ENCODE measurements at regions not wholly inside any gene's neighbourhood (a gene's known extent, or its start where the extent isn't known, plus 50 kb on each side); places are given as distances from the start of the nearest gene placed in this dataset.

GRCh38 chr1:243946253-243946652, 96.2 kb upstream of the AKT3 start:
- H3K27ac ChIP-seq: no peak overlapping the region
- no peak overlapping the region for H3K4me3 ChIP-seq
- no peaks in the 10 kb centered on the region for H3K36me3 ChIP-seq
- no peaks in the 10 kb centered on the region for H3K4me1 ChIP-seq
- no peaks in the 10 kb centered on the region for H3K27me3 ChIP-seq
- DNase-seq (no peak), FAIRE-seq (no peak), ATAC-seq (no peak)
- WGBS, 2 donors: 75 to 77% methylated on average over 7 of the region's 7 CpGs
- no peaks in the 10 kb centered on the region for H3K9me3 ChIP-seq
- TF ChIP-seq CTCF (IDR thresholded peaks at IDR 0.05): no peak
- intact Hi-C loops (cut with DNase I): no loop called here

- Histone ChIP-seq H3K9me3 (no peaks in the 10 kb centered on the region), H3K4me1 (no peaks in the 10 kb centered on the region), H3K4me3 (no peak overlapping the region), H3K27me3 (no peaks in the 10 kb centered on the region), H3K36me3 (no peaks in the 10 kb centered on the region), H3K27ac (no peak overlapping the region)
- ATAC-seq (no peak), FAIRE-seq (no peak), DNase-seq (no peak)
- intact Hi-C loops (cut with DNase I): no loop called here
- WGBS, 2 donors: 91 to 92% methylated on average over 5 of the region's 5 CpGs
- no peak for TF ChIP-seq CTCF (IDR thresholded peaks at IDR 0.05)
Observed at GRCh38 chr1:243945727-243946126, 95.7 kb upstream of the AKT3 start.

- FAIRE-seq (no peak), DNase-seq (peak in 1 of 6 donors; percentile 16)
- no peak overlapping the region for H3K4me3 ChIP-seq
Observed at GRCh38 chr1:243944429-243945160, 94.6 kb upstream of the AKT3 start.

DNA sequence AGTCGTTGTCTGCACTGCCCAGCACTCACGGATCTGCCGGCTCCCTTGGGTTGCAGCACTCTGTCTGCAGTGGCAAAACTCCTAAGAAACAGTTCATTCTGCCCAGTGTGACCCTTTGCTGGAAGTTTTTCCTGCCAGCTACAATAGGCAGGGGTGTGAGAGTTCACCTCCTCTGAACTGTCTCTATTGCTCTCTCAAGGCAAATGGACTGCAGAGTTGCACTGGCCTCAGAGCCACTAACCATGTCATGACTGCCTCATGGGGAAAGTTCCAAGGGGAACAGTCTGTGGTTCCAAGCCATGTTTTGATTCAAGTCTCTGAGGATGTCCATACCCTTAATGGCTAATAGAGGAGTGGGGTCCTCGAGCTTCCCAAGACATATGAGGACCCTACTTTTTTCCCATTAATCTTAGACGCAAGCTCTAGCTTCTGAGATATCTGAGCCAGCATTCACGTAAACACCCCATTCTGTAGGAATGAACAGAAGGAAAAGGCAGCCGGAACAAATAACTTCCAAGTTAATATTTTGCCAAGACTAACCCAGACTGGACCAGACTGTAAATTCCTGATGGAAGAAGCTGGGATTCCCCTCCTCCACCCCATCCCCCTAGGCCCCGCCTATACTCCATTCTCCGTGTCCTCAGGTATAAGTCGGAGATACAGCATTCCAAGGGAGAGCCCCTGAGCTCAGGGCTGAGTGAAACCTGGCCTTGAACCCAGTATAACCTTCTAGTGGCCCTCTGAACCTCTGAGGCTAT, 93.8 kb upstream of the AKT3 start:
- ATAC-seq: peak; percentile 40 to 90 (median 68)
- no peak for TF ChIP-seq CTCF (IDR thresholded peaks at IDR 0.05)
- intact Hi-C loops (cut with DNase I): no loop called here

More at GRCh38 chr1:243944429-243945160, 94.6 kb upstream of the AKT3 start:
- Histone ChIP-seq H3K27ac (peak overlapping the region in 1 of 4 donors; percentile 8), H3K4me1 (no peaks in the 10 kb centered on the region), H3K9me3 (no peaks in the 10 kb centered on the region), H3K36me3 (no peaks in the 10 kb centered on the region), H3K27me3 (no peaks in the 10 kb centered on the region)
- intact Hi-C loops (cut with DNase I): no loop called here
- peak; percentile 35 to 86 (median 66) for ATAC-seq
- no peak for TF ChIP-seq CTCF (IDR thresholded peaks at IDR 0.05)
- WGBS, 2 donors: 42 to 46% methylated on average over 21 of the region's 21 CpGs

More for the DNA sequence above, 93.8 kb upstream of the AKT3 start:
- no peaks in the 10 kb centered on the region for H3K4me1 ChIP-seq
- no peaks in the 10 kb centered on the region for H3K9me3 ChIP-seq
- 32 to 35% methylated on average over 10 of the region's 10 CpGs for WGBS, 2 donors
- H3K4me3 ChIP-seq: no peak overlapping the region
- no peaks in the 10 kb centered on the region for H3K27me3 ChIP-seq
- H3K27ac ChIP-seq: no peak overlapping the region
- FAIRE-seq (no peak), DNase-seq (no peak)
- H3K36me3 ChIP-seq: no peaks in the 10 kb centered on the region
